CD1c-positive myeloid dendritic cell (primary cell): ENCODE measurements at regions not wholly inside any gene's neighbourhood (a gene's known extent, or its start where the extent isn't known, plus 50 kb on each side); places are given as distances from the start of the nearest gene placed in this dataset.
"Not testable (repeated sequence)": the region's sequence is repeated elsewhere in the genome, so short reads cannot be mapped to it uniquely, and the experiment has no call there.

ENCODE experiments used
- DNase-seq: peaks from one replicate; pipeline ENCODE4 v3.0.0-alpha.2; 2016; ENCODE audit errors: extremely low spot score

- DNase-seq: no peak
Measured at GRCh38 chr4:171532968-171533367, 280.2 kb upstream of the GALNTL6 start.

- no peak for DNase-seq
Measured at GRCh38 chr4:171524903-171525302, 288.3 kb upstream of the GALNTL6 start.

DNA sequence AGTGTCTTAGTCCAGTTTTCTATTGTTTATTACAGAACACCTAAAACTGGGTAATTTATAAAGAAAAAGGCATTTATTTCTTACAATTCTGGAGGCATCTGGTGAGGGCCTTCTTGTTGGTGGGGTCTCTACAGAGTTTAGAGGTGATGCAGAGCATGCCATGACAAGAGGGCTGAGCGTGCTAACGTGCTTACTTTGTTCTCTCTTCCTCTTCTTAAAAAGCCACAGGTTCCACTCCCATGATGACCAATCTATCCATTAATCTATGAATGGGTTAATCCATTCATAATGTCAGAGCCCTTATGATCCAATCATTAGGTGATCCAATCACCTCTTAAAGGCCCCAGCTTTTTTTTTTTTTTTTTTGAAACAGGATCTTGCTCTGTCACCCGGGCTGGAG is 291.5 kb upstream of the GALNTL6 start:
- DNase-seq: no peak

GRCh38 chr4:171519457-171519856 is 293.7 kb upstream of the GALNTL6 start:
- no peak for DNase-seq

DNA sequence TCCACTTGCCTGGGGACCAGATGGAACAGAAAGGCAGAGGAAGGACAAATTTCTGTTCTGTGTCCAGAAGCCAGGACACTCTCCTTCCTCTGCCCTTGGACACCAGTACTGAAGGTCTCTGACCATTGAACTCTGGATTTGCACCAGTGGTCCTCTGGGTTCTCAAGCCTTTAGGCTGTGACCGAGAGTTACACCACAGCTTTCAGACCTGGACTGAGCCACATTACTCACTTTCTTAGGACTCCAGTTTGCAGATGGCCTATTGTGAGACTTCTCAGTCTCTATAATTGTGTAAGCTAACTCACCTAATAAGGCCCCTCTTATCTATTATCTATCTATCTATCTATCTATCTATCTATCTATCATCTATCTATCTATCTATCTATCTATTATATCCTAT is 295.3 kb upstream of the GALNTL6 start:
- DNase-seq: no peak

DNA sequence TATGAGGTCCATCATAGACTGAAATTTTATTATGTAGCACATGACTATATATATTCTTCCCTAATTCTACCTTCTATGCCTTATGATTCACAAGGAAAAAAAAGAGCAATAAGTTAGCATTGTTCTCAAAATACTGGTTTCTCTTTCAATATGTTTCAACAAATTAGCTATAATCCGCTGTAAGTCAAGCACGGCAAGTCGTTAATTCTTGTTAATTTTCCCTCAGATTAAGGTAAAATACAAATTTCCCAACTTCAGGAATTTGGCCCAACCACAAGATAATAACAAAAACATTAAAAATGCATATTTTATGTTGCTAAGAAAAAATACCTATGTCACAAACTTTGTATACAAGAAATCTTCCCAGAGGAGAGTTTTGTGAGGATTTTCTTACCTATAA is 296.5 kb upstream of the GALNTL6 start:
- no peak for DNase-seq

DNA sequence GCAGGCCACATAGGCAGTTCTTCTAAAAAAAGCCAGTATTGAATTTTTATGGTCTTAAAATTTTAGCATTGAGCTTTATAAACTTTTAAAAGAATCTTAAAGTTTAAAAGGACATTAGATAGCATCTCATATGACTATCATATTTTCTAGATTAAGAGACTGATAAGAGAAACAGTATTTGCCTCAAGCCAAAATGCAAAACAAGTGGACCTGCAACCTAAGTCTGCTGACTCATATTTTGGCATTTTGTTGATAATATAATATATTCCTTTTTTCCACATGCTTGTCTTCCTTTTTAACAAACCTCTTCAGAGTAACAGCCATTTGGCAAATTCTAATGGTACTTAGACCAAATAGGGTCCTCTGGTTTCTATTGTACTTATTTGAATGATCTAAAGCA is 328.5 kb upstream of the GALNTL6 start:
- no peak for DNase-seq

- no peak for DNase-seq
Measured at GRCh38 chr4:171478181-171478580, 335.0 kb upstream of the GALNTL6 start.

DNA sequence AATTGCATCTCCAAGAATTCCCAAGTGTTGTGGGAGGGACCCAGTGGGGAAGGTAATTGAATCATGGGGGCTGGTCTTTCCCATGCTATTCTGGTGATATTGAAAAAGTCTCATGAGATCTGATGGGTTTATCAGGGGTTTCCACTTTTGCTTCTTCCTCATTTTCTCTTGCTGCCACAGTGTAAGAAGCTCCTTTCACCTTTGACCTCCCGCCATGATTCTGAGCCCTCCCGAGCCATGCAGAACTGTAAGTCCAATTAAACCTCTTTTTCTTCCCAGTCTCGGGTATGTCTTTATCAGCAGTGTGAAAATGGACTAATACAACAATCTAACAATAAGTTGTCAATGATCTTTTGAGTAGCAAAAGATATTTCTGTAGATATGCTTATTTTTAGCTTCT is 338.1 kb upstream of the GALNTL6 start:
- DNase-seq: not testable (repeated sequence)

DNA sequence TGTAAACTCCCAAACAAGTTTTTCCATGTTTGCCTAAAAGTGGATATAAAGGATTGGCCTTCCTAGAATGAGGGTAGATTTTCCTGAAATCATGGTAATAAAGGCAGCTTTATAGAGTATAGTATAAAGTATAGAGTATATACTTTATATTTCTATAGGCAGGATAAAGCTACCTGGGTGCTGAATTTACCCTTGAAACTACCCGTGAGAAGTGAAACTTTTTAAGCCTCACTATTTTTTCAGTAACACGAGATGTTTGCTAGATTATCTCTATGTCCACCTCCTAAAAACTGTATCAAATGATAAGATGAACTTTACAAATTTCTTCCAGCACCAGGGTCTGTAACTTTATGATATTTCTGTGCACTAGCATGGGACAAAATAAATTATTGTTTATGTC is 340.0 kb upstream of the GALNTL6 start:
- DNase-seq: no peak

DNA sequence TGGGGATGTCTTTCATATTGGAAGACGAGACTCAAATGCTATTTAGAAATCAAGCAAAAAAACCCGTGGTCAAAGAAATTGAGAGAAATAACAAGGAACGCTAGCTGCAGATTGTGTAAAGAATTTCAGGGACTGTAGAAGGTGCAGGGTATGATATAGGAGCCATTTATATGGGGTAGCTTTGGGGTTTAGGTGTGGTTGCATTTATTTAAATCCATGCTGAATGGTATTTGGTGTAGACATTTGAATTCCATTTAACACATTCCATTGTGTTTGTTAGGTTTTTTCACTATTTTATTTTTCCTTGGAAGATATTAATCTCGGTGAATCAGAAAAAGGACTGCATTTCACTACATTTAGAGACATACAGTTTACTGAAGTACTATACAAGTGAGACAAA is 341.0 kb upstream of the GALNTL6 start:
- DNase-seq: no peak

DNA sequence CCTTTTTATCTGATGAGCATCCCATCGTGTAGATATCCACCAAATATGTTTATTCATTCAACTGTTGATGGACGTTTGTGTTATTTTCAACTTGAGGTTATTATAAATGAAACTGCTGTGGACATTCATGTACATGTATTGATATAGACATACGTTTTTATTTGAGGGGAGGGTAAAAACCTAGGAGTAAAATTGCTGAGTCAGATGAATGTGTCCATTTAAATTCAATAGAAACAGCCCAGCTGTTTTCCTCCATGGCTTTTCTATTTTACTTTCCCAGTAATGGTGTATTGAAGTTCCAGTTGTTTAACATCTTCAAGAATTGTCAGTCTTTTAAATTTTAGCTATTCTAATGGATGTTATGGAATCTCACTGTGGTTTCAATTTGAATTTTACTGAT is 348.7 kb upstream of the GALNTL6 start:
- no peak for DNase-seq

- DNase-seq: no peak
Measured at GRCh38 chr4:171461191-171461590, 352.0 kb upstream of the GALNTL6 start.

- DNase-seq: no peak
Measured at GRCh38 chr4:171448919-171449481, 364.2 kb upstream of the GALNTL6 start.

- no peak for DNase-seq
Measured at GRCh38 chr4:171448358-171448757, 364.8 kb upstream of the GALNTL6 start.

DNA sequence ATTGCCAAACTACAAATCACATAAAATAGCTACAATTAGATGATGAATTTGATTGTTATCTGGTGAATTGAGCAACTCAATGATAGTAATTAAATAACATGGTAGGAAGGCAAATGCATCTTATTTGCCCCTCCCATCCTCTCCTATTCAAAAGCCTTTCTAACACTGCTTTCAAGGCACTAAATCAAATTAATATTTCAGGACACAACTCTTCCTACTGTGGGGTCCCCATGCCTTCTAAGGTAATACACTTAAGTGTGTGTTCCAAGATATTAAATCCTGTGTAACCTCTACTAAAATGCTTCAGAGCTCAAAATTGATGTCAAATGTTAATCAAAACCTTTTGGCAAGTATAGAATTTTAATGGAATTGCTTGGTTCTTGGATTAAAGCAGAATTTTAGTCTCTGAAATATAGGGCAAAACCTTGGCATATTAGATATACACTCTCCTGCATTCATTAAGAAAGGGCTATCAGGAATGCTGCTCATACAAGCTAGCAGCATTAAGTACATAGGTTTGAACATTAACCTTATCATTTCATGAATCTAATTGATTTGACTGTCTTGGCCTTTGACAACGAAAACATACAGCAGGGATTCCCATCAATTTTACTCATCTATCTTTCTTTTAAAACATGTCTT is 371.8 kb upstream of the GALNTL6 start:
- no peak for DNase-seq

GRCh38 chr4:171433674-171434073 is 379.5 kb upstream of the GALNTL6 start:
- no peak for DNase-seq

GRCh38 chr4:171432536-171432935 is 380.7 kb upstream of the GALNTL6 start:
- DNase-seq: no peak

DNA sequence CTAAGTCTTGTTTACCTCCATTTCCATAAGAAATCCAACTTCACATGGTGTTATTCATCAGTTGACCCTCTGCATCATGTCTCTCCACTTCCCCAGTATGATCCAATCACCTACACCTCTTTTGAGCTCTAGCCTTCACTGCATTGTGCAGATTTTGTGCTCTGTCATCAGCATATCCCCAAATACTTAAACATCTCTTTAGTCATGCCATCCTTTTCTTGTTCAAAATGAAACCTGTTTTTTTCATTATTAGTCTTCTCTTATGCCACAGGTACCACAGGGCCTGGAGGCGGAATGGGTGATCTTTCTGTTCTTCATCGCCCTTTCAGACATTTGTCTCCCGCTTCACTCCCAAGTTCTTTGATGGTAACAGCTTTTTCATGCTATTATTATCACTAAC is 382.7 kb upstream of the GALNTL6 start:
- DNase-seq: no peak

DNA sequence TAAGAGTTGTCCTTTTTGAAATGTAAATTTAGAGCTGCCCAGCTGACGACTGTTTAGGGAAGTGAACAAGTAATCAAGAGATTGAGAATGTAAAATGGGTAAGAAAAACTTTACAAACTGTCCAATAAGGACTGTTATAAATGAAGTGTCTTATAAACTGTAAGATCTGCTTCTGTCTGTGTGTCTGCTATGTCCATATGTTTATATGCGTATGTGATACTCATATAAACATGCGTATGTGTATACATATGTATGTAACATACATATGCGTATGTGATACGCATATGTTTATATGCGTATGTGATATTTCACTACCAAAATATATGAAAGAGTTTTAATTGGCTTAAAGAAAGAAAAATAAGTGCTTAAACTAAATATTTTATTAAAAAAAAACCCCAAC is 416.0 kb upstream of the GALNTL6 start:
- DNase-seq: no peak

GRCh38 chr4:171390626-171391025 is 422.6 kb upstream of the GALNTL6 start:
- no peak for DNase-seq

DNA sequence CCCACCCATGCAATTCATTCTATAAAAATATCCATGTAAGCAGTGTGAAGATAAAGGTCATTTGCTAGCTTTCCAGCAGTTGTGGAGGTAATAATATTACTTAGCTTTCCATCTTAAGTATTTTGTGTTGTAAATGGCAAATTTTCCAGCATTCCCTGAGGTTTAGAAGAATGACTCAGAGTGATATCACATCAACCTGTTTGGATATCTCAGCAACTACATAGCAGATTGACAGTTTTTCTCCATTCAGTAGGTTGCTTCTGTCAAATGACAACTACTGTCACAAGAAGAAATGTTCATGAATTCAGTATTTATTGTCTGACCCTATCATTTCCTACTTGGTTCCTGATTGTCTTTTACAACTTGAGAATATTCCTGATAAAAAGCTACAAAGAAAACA is 434.9 kb upstream of the GALNTL6 start:
- no peak for DNase-seq

DNA sequence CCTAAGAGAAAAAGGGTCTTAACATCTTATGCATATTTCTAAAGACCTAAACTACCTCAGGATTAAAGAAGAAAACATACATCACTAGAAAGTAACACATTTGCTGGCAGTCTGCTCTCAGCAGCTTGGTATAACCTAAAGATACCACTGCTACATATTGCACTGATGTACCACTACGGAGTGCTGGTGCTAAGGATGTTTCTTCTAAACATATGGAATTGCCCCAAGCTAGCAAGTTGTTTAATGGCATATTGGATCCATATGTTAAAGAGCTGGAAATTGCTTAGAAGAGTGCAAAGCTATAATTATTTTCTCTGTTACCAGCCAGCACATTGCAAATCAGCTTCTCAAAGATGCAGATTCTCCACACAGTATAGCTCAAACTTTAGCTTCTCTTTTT is 436.5 kb upstream of the GALNTL6 start:
- no peak for DNase-seq

- no peak for DNase-seq
Measured at GRCh38 chr4:171353535-171353934, 459.7 kb upstream of the GALNTL6 start.
